GM12873 (cell line): ENCODE measurements at regions not wholly inside any gene's neighbourhood (a gene's known extent, or its start where the extent isn't known, plus 50 kb on each side); places are given as distances from the start of the nearest gene placed in this dataset.

Experiments
- TF ChIP-seq, protein P1 (sequence below): IDR thresholded peaks from 2 replicates; pipeline ENCODE4 v1.5.1; 2012; ENCODE audit warnings: low read depth, mild to moderate bottlenecking, moderate library complexity, low read length, control low read depth; ENCODE audit not compliant: insufficient read depth; ENCODE audit errors: missing control alignments

- TF ChIP-seq, protein P1, sequence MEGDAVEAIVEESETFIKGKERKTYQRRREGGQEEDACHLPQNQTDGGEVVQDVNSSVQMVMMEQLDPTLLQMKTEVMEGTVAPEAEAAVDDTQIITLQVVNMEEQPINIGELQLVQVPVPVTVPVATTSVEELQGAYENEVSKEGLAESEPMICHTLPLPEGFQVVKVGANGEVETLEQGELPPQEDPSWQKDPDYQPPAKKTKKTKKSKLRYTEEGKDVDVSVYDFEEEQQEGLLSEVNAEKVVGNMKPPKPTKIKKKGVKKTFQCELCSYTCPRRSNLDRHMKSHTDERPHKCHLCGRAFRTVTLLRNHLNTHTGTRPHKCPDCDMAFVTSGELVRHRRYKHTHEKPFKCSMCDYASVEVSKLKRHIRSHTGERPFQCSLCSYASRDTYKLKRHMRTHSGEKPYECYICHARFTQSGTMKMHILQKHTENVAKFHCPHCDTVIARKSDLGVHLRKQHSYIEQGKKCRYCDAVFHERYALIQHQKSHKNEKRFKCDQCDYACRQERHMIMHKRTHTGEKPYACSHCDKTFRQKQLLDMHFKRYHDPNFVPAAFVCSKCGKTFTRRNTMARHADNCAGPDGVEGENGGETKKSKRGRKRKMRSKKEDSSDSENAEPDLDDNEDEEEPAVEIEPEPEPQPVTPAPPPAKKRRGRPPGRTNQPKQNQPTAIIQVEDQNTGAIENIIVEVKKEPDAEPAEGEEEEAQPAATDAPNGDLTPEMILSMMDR: no peak
Observed at GRCh38 chr11:134800826-134801225, 388.8 kb upstream of the B3GAT1 start.

DNA sequence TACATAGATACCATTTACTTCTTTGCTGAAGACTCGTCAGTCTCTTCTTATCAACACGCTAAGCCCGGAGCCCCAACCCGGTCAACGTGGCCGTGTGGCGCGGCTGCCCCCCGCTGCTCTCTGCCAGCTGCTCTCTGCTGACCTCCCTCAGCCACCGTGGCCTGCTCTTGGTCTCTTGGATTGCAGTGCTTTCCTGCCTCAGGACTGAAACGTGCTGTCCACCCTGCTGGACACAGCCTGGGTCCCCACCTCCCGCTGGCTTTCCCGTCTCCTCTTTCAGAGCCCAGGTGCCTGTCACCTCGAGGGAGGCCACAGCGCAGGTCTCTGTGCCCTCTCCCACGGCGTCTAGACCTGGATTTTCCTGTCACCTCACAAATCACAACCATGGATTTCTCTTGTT is 388.1 kb upstream of the B3GAT1 start:
- TF ChIP-seq, protein P1: no peak

DNA sequence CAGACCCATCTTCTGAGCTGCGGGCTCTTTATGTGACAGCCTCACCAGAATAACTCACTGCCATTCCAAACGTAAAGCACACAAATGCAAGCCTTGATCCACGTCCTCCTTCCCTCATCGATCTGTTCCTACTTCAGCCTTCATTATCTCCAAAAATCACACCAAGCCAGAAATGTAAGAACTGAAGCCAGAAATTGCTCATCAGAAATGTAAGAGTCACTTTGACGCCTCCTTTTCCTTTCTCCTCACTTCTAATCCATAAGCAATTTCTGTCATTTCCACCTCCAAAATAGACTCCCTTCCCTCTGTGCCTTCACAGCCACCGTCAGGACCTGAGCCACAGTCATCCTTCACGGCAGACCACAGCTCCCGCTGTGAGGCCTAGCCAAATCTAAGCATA is 387.3 kb upstream of the B3GAT1 start:
- TF ChIP-seq, protein P1: no peak

- TF ChIP-seq, protein P1: no peak
Observed at GRCh38 chr11:134797411-134798089, 385.5 kb upstream of the B3GAT1 start.

DNA sequence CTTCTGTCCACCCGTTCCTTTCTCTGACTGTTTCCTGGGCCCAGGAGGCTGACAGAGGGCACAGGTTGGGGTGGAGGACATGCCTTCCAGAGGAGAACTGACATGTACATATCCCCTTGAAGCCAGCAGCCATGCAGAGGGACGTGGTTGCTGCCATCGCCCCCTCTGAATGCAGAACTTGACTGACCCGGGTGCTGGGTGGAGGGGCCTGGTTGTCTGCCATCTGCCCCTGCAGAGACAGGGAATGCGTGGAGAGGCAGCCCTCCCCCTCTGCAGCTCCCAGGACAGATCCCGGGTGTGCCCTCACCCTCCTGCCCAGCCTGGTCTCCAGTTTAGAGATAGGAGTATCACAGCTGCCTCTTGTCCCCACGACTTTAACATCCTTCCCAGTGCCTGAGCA is 383.0 kb upstream of the B3GAT1 start:
- TF ChIP-seq, protein P1: no peak

DNA sequence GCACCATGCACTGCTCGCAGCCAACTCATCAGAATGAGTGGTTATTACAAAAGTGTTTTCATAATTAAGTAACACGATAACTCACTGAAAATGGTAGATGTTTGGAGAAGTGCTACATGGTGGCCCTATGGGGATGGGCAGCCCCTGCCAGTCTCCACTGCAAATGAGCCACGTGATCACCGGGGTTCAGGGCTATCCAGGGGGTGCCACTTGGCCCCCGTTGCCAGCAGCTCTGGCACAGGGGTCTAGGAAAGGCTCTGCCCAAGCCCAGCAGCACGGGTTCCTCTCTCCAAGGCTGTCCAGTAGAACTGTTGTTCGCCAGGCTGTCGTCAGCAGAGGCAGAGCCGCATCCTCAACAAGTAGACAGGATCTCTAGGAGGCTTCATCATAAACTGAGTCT is 382.1 kb upstream of the B3GAT1 start:
- TF ChIP-seq, protein P1: no peak

DNA sequence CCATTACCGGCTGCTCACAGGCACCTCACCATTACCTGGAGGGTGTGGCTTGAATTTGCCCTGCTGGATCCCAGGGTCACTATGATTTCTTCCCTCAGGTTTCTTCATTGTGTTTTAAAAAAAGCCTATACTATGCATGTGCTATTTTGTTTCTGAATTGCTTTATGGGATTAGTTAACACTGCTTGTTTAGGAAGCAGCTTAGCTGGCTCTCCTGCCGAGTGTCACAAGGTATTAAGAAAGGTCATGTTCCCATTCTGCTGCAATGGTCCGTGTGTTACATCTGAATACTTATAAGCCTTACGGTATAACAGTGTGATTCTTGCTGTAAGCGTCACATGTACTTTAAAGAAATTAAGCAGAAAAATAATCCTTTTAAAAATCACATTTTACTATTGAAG is 380.6 kb upstream of the B3GAT1 start:
- TF ChIP-seq, protein P1: no peak
